IMR-90 (cell line): ENCODE measurements at regions not wholly inside any gene's neighbourhood (a gene's known extent, or its start where the extent isn't known, plus 50 kb on each side); places are given as distances from the start of the nearest gene placed in this dataset.

Source experiments
- ATAC-seq: fragments of 200-7000 bp; cut with Tn5 transposase; 2 replicates; pipeline ENCODE4 v1.9.1; 2020; ENCODE audit warnings: low read depth, mild to moderate bottlenecking, moderate library complexity
- BruUV-seq: library from RNA; stranded (reverse); fragments of 400-500 nt; replicated peaks from 2 replicates; lab custom pipeline; 2021; lab: Mats Ljungman, UMichigan
- CTCF ChIA-PET: fragments of 300-600 bp; formaldehyde crosslinking; extraction: SDS; loops from one replicate; lab custom pipeline; 2021; ENCODE audit warnings: antibody characterized with exemption; lab: Yijun Ruan, JAX
- POLR2A ChIA-PET: fragments of 300-600 bp; sonication (Branson Sonifier 250); formaldehyde crosslinking; loops from one replicate; lab custom pipeline; 2022; ENCODE audit warnings: antibody characterized with exemption; ENCODE audit not compliant: unreplicated experiment; lab: Charles Lee
- DNase-seq: peaks from one replicate; pipeline ENCODE4 v3.0.0; 2013
- H2AFZ ChIP-seq: replicated peaks from 2 replicates; pipeline ENCODE3; 2013; ENCODE audit warnings: low read length, mild to moderate bottlenecking; ENCODE audit not compliant: poor library complexity
- H2AK5ac ChIP-seq: 2 replicates; pipeline ENCODE4 v1.6.1; 2013; ENCODE audit warnings: low read depth, low read length, inconsistent platforms
- H2AK9ac ChIP-seq: replicated peaks from 2 replicates; pipeline ENCODE3; 2013; ENCODE audit warnings: mild to moderate bottlenecking, low read depth, low read length, moderate library complexity; ENCODE audit not compliant: poor library complexity
- H2BK120ac ChIP-seq: 2 replicates; pipeline ENCODE4 v1.6.1; 2013; ENCODE audit warnings: low read depth, low read length, inconsistent platforms
- H2BK15ac ChIP-seq: 3 replicates; pipeline ENCODE4 v1.6.1; 2013; ENCODE audit warnings: low read depth, low read length, inconsistent platforms
- H2BK20ac ChIP-seq: 2 replicates; pipeline ENCODE4 v1.6.1; 2013; ENCODE audit warnings: low read depth, mild to moderate bottlenecking, inconsistent platforms, low read length, moderate library complexity
- H2BK5ac ChIP-seq: 2 replicates; pipeline ENCODE4 v1.6.1; 2013; ENCODE audit warnings: mild to moderate bottlenecking, low read depth, low read length, inconsistent platforms; ENCODE audit not compliant: poor library complexity, severe bottlenecking
- H3K14ac ChIP-seq: replicated peaks from 2 replicates; pipeline ENCODE4 v1.6.1; 2013; ENCODE audit warnings: low read depth, low read length, inconsistent platforms
- H3K18ac ChIP-seq: 2 replicates; pipeline ENCODE4 v1.6.1; 2013; ENCODE audit warnings: low read depth, low read length, control low read depth
- H3K23ac ChIP-seq: 2 replicates; pipeline ENCODE4 v1.6.1; 2013; ENCODE audit warnings: low read depth, low read length, inconsistent platforms
- H3K27ac ChIP-seq: 2 replicates; pipeline ENCODE4 v1.5.1; 2013; ENCODE audit warnings: mild to moderate bottlenecking, control low read depth, low read length; ENCODE audit not compliant: insufficient read depth
- H3K27me3 ChIP-seq: 2 replicates; pipeline ENCODE4 v1.6.1; 2013; ENCODE audit warnings: low read length; ENCODE audit not compliant: control insufficient read depth, insufficient read depth
- H3K36me3 ChIP-seq: 2 replicates; pipeline ENCODE4 v1.6.1; 2013; ENCODE audit warnings: low read length, mixed read lengths; ENCODE audit not compliant: control insufficient read depth, insufficient read depth
- H3K4ac ChIP-seq: 2 replicates; pipeline ENCODE4 v1.6.1; 2013; ENCODE audit warnings: low read depth, low read length, inconsistent platforms
- H3K4me1 ChIP-seq: 2 replicates; pipeline ENCODE4 v1.6.1; 2013; ENCODE audit warnings: low read length, mixed read lengths; ENCODE audit not compliant: control insufficient read depth, insufficient read depth
- H3K4me2 ChIP-seq: 2 replicates; pipeline ENCODE4 v1.6.1; 2013; ENCODE audit warnings: low read depth, mild to moderate bottlenecking, control low read depth, low read length, moderate library complexity
- H3K4me3 ChIP-seq: 2 replicates; pipeline ENCODE4 v1.5.1; 2013; ENCODE audit warnings: low read depth, mild to moderate bottlenecking, control low read depth, low read length, moderate library complexity; ENCODE audit not compliant: insufficient read depth
- H3K56ac ChIP-seq: 2 replicates; pipeline ENCODE4 v1.6.1; 2013; ENCODE audit warnings: low read length, inconsistent platforms; ENCODE audit not compliant: insufficient read depth; ENCODE audit errors: extremely low read depth
- H3K79me1 ChIP-seq, 2 experiments: 2 replicates each; pipeline ENCODE4 v1.6.1; 2013; ENCODE audit warnings: low read length in 2 of 2, inconsistent platforms in 1 of 2, low read depth in 1 of 2
- H3K9ac ChIP-seq: 2 replicates; pipeline ENCODE4 v1.6.1; 2013; ENCODE audit warnings: low read depth, low read length, control low read depth
- H3K9me1 ChIP-seq: 2 replicates; pipeline ENCODE4 v1.6.1; 2013; ENCODE audit warnings: low read length, inconsistent platforms; ENCODE audit not compliant: insufficient read depth
- H3K9me3 ChIP-seq: 2 replicates; pipeline ENCODE4 v1.6.1; 2013; ENCODE audit warnings: low read length; ENCODE audit not compliant: control insufficient read depth, insufficient read depth
- H4K20me1 ChIP-seq: 2 replicates; pipeline ENCODE4 v1.6.1; 2013; ENCODE audit warnings: low read length, inconsistent platforms; ENCODE audit not compliant: insufficient read depth
- H4K5ac ChIP-seq: 2 replicates; pipeline ENCODE4 v1.6.1; 2013; ENCODE audit warnings: mild to moderate bottlenecking, low read depth, low read length, control low read depth
- H4K8ac ChIP-seq, 2 experiments: 2 replicates each; pipeline ENCODE4 v1.6.1; 2013; ENCODE audit warnings: low read depth in 2 of 2, low read length in 2 of 2, control low read depth in 1 of 2, inconsistent platforms in 1 of 2
- H4K91ac ChIP-seq: 2 replicates; pipeline ENCODE4 v1.6.1; 2013; ENCODE audit warnings: low read depth, low read length, inconsistent platforms; ENCODE audit not compliant: insufficient read depth
- ELK1 ChIP-seq: fragments of 150-350 bp; IDR thresholded peaks from 2 replicates; pipeline ENCODE4 v1.6.1; 2016; ENCODE audit warnings: low read depth, mild to moderate bottlenecking, low read length, moderate library complexity, borderline replicate concordance
- MAZ ChIP-seq: IDR thresholded peaks from 2 replicates; pipeline ENCODE4 v1.6.1; 2012; ENCODE audit warnings: low read depth, mild to moderate bottlenecking, low read length, improper control_type of control experiment, moderate library complexity, borderline replicate concordance
- NFE2L2 ChIP-seq: fragments of 150-350 bp; IDR thresholded peaks from 2 replicates; pipeline ENCODE4 v1.6.1; 2016; ENCODE audit warnings: low read depth, mild to moderate bottlenecking, low read length
- RAD21 ChIP-seq: IDR thresholded peaks from 2 replicates; pipeline ENCODE4 v1.6.1; 2012; ENCODE audit warnings: low read length, improper control_type of control experiment
- WGBS, 2 experiments: methylation state at CpG; one replicate each; pipeline versions ENCODE4 v1.1.5 to v1.1.7; 2013; ENCODE audit warnings: missing lambda C conversion rate in 2 of 2; ENCODE audit not compliant: insufficient read length in 1 of 2; ENCODE audit errors: extremely low coverage in 2 of 2; 5-methylcytosine and 5-hydroxymethylcytosine counted together
- dilution Hi-C: fragments of 300-500 bp; cut with HindIII; formaldehyde crosslinking; loops from one replicate; pipeline ENCODE4 v1.14.3; 2018; ENCODE audit warnings: low sequenced_read_pairs; ENCODE audit not compliant: unreplicated experiment
- in situ Hi-C: fragments of 300-500 bp; cut with MboI; formaldehyde crosslinking; loops from 3 replicates; pipeline ENCODE4 v1.14.3; 2019; ENCODE audit warnings: low sequenced_read_pairs, inconsistent platforms, mixed read lengths
- intact Hi-C: fragments of 100-400 bp; cut with micrococcal nuclease; formaldehyde crosslinking; loops from 2 replicates; pipeline ENCODE4 v1.10.0; 2022

DNA sequence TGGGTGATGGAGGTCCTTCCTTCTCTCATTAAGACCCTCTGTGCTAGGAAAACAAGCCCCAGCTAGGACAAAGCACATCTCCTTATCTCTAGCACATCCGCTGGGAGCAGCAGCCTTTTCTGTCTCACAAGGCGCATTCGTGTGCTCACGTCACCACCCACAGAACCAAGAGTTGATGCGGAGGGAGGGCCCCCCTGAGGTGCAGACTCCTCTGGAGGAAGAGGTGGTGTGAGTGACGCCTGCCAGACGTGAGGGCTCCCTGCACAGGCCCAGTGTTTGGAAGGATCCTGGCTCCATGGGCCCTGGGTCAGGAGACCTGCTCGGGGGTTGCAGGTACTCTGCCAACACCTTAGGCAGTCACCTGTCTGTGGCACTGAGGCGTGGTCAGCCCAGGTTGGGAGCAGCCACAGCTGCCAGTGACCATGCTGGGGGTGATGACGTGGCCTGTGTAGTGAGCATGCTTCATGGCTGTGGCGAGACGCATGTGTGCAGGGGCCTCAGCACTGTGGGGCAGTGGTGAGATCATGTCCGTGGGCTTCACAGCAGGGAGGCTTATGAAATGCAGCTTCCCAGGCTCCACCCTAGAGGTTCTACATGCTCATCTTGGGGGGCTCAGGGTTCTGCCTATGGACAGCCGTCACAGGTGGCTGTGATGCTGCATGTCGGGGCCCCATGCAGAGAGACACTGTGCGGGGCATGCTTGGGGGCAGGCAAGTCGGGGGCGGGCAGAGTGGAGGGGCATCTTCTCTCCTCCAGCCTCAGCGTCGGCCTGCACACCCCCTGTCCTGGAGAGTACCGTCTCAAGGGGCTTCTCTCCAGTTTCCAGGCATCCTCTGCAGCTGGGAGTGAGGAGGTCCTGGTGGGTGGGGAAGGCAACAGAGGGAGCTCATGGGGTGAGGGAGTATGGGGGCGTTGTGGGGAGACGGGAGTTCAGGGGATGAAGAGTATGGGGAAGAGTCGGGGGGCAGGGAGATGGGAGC, 56.2 kb upstream of the DPYSL4 start:
- no peaks in the 10 kb centered on the region for H3K9me3 ChIP-seq
- no peak overlapping the region for H3K18ac ChIP-seq
- TF ChIP-seq ELK1, result no peak
- no peak for TF ChIP-seq MAZ
- no peak for TF ChIP-seq RAD21
- TF ChIP-seq NFE2L2, result no peak
- ChIA-PET POLR2A (no interaction called here), CTCF (no interaction called here)
- DNase-seq, result no peak
- no peak overlapping the region for H3K56ac ChIP-seq
- no peak overlapping the region for H4K8ac ChIP-seq
- 47% methylated on average over 6 of the region's 24 CpGs; no CpG with 5 or more reads in 1 of the 2 experiments for WGBS, 2 experiments
- H3K36me3 ChIP-seq, result no peaks in the 10 kb centered on the region
- H3K4ac ChIP-seq, result no peak overlapping the region
- H3K14ac ChIP-seq, result no peak overlapping the region
- H3K27ac ChIP-seq, result no peak overlapping the region
- no peak for ATAC-seq
- no peak overlapping the region for H2BK5ac ChIP-seq
- no peak overlapping the region for H3K9ac ChIP-seq
- H2AK9ac ChIP-seq, result no peak overlapping the region
- in situ Hi-C loops, result loop anchor here (10.0 kb wide), 1 partner anchor 246 kb away; no protein-coding TSS in a partner anchor
- H3K23ac ChIP-seq, result no peak overlapping the region
- H4K5ac ChIP-seq, result no peak overlapping the region
- peaks cover 5% of the 10 kb centered on the region for H3K27me3 ChIP-seq
- no peak overlapping the region for H2BK15ac ChIP-seq
- no peaks in the 10 kb centered on the region for H3K4me1 ChIP-seq
- no peak overlapping the region for H3K4me2 ChIP-seq
- no peak overlapping the region for H2AK5ac ChIP-seq
- dilution Hi-C loops, result no loop called here
- intact Hi-C loops, result no loop called here
- H3K9me1 ChIP-seq, result no peaks in the 10 kb centered on the region
- no peak overlapping the region for H2AFZ ChIP-seq
- H2BK20ac ChIP-seq, result no peak overlapping the region
- H2BK120ac ChIP-seq, result no peak overlapping the region
- no peak overlapping the region for H4K91ac ChIP-seq
- no peaks in the 10 kb centered on the region for H3K79me1 ChIP-seq
- no peak overlapping the region for H3K4me3 ChIP-seq
- H4K20me1 ChIP-seq, result no peaks in the 10 kb centered on the region
- no TSS peak for BruUV-seq
